GM06990 (cell line): ENCODE measurements at regions not wholly inside any gene's neighbourhood (a gene's known extent, or its start where the extent isn't known, plus 50 kb on each side); places are given as distances from the start of the nearest gene placed in this dataset.

ENCODE experiments used
- DNase-seq: peaks from one replicate; pipeline ENCODE4 v3.0.0-alpha.2; 2011; ENCODE audit not compliant: insufficient read length; ENCODE audit errors: extremely low read depth
- H3K27me3 ChIP-seq: replicated peaks from 2 replicates; pipeline ENCODE4 v1.6.0; 2011; ENCODE audit warnings: low read length; ENCODE audit not compliant: control insufficient read depth, insufficient read depth
- H3K36me3 ChIP-seq: 2 replicates; pipeline ENCODE4 v1.5.1; 2011; ENCODE audit warnings: low read length; ENCODE audit not compliant: control insufficient read depth, insufficient read depth
- H3K4me3 ChIP-seq: replicated peaks from 2 replicates; pipeline ENCODE4 v1.5.1; 2011; ENCODE audit warnings: low read depth, mild to moderate bottlenecking, control low read depth, low read length
- CTCF ChIP-seq: IDR thresholded peaks from 2 replicates; pipeline ENCODE4 v1.5.1; 2011; ENCODE audit warnings: low read length, control low read depth, mild to moderate bottlenecking, inconsistent platforms; ENCODE audit not compliant: insufficient read depth, poor library complexity, severe bottlenecking

- no peak for TF ChIP-seq CTCF
- Histone ChIP-seq H3K36me3 (no peaks in the 10 kb centered on the region), H3K4me3 (no peak overlapping the region), H3K27me3 (peaks cover 2% of the 10 kb centered on the region)
- DNase-seq, result no peak
Observed at GRCh38 chr2:3101016-3101942, 276.3 kb downstream of the EIPR1 start.

GRCh38 chr2:3100386-3100785 is 277.2 kb downstream of the EIPR1 start:
- TF ChIP-seq CTCF, result no peak
- no peaks in the 10 kb centered on the region for H3K36me3 ChIP-seq
- no peak for DNase-seq
- H3K27me3 ChIP-seq, result peaks cover 2% of the 10 kb centered on the region
- no peak overlapping the region for H3K4me3 ChIP-seq

- no peak overlapping the region for H3K4me3 ChIP-seq
- H3K36me3 ChIP-seq, result no peaks in the 10 kb centered on the region
- DNase-seq, result no peak
- H3K27me3 ChIP-seq, result peaks cover 2% of the 10 kb centered on the region
- TF ChIP-seq CTCF, result no peak
Observed at GRCh38 chr2:3099860-3100234, 277.8 kb downstream of the EIPR1 start.

GRCh38 chr2:3099145-3099859 is 278.3 kb downstream of the EIPR1 start:
- no peak for DNase-seq
- no peak overlapping the region for H3K4me3 ChIP-seq
- H3K36me3 ChIP-seq, result no peaks in the 10 kb centered on the region
- peaks cover 2% of the 10 kb centered on the region for H3K27me3 ChIP-seq
- no peak for TF ChIP-seq CTCF

- DNase-seq, result no peak
- Histone ChIP-seq H3K27me3 (peaks cover 2% of the 10 kb centered on the region), H3K36me3 (no peaks in the 10 kb centered on the region), H3K4me3 (no peak overlapping the region)
- no peak for TF ChIP-seq CTCF
Observed at GRCh38 chr2:3098231-3098630, 279.4 kb downstream of the EIPR1 start.
